ENCODE measurements at regions not wholly inside any gene's neighbourhood (a gene's known extent, or its start where the extent isn't known, plus 50 kb on each side); places are given as distances from the start of the nearest gene placed in this dataset.
"Not testable (repeated sequence)": the region's sequence is repeated elsewhere in the genome, so short reads cannot be mapped to it uniquely, and the experiment has no call there.

GRCh38 chr12:131520553-131520952, 190.3 kb upstream of the SFSWAP start:
- H3K4me3 ChIP-seq (ENCODE audit: low read length); H3K9me3 ChIP-seq (ENCODE audit: low read depth, low read length); H3K4me1 ChIP-seq (ENCODE audit: insufficient read depth, low read length): not testable (repeated sequence)
- peaks cover 11% of the 10 kb centered on the region for H3K27me3 ChIP-seq (ENCODE audit: insufficient read depth, low read length)

GRCh38 chr12:131521326-131521725, 189.6 kb upstream of the SFSWAP start:
- H3K9me3 ChIP-seq (ENCODE audit: low read depth, low read length), result peaks cover 8% of the 10 kb centered on the region

GRCh38 chr12:131525795-131526508, 184.9 kb upstream of the SFSWAP start:
- Histone ChIP-seq H3K4me1 (ENCODE audit: insufficient read depth, low read length) (no peaks in the 10 kb centered on the region), H3K9me3 (ENCODE audit: low read depth, low read length) (no peaks in the 10 kb centered on the region), H3K4me3 (ENCODE audit: low read length) (no peak overlapping the region), H3K27me3 (ENCODE audit: insufficient read depth, low read length) (no peaks in the 10 kb centered on the region)

More at GRCh38 chr12:131521326-131521725, 189.6 kb upstream of the SFSWAP start:
- Histone ChIP-seq H3K4me3 (ENCODE audit: low read length) (no peak overlapping the region), H3K4me1 (ENCODE audit: insufficient read depth, low read length) (no peaks in the 10 kb centered on the region), H3K27me3 (ENCODE audit: insufficient read depth, low read length) (peaks cover 11% of the 10 kb centered on the region)

- no peaks in the 10 kb centered on the region for H3K9me3 ChIP-seq (ENCODE audit: low read depth, low read length)
- no peaks in the 10 kb centered on the region for H3K4me1 ChIP-seq (ENCODE audit: insufficient read depth, low read length)
- H3K4me3 ChIP-seq (ENCODE audit: low read length), result no peak overlapping the region
- no peaks in the 10 kb centered on the region for H3K27me3 ChIP-seq (ENCODE audit: insufficient read depth, low read length)
These were observed 183.8 kb upstream of the SFSWAP start for GRCh38 chr12:131527092-131527491.

GRCh38 chr12:131527736-131528135, 183.2 kb upstream of the SFSWAP start:
- no peaks in the 10 kb centered on the region for H3K27me3 ChIP-seq (ENCODE audit: insufficient read depth, low read length)
- no peaks in the 10 kb centered on the region for H3K9me3 ChIP-seq (ENCODE audit: low read depth, low read length)
- no peaks in the 10 kb centered on the region for H3K4me1 ChIP-seq (ENCODE audit: insufficient read depth, low read length)
- H3K4me3 ChIP-seq (ENCODE audit: low read length), result no peak overlapping the region

- no peaks in the 10 kb centered on the region for H3K27me3 ChIP-seq (ENCODE audit: insufficient read depth, low read length)
- H3K9me3 ChIP-seq (ENCODE audit: low read depth, low read length), result no peaks in the 10 kb centered on the region
- no peaks in the 10 kb centered on the region for H3K4me1 ChIP-seq (ENCODE audit: insufficient read depth, low read length)
- no peak overlapping the region for H3K4me3 ChIP-seq (ENCODE audit: low read length)
These were observed 182.7 kb upstream of the SFSWAP start for GRCh38 chr12:131528144-131528543.

- Histone ChIP-seq H3K27me3 (ENCODE audit: insufficient read depth, low read length) (no peaks in the 10 kb centered on the region), H3K4me1 (ENCODE audit: insufficient read depth, low read length) (no peaks in the 10 kb centered on the region), H3K9me3 (ENCODE audit: low read depth, low read length) (no peaks in the 10 kb centered on the region), H3K4me3 (ENCODE audit: low read length) (no peak overlapping the region)
These were observed 182.2 kb upstream of the SFSWAP start for GRCh38 chr12:131528667-131529066.

GRCh38 chr12:131529196-131530040, 181.5 kb upstream of the SFSWAP start:
- Histone ChIP-seq H3K4me3 (ENCODE audit: low read length) (no peak overlapping the region), H3K9me3 (ENCODE audit: low read depth, low read length) (no peaks in the 10 kb centered on the region), H3K27me3 (ENCODE audit: insufficient read depth, low read length) (no peaks in the 10 kb centered on the region), H3K4me1 (ENCODE audit: insufficient read depth, low read length) (no peaks in the 10 kb centered on the region)

GRCh38 chr12:131530041-131530332, 180.9 kb upstream of the SFSWAP start:
- H3K27me3 ChIP-seq (ENCODE audit: insufficient read depth, low read length), result no peaks in the 10 kb centered on the region
- no peak overlapping the region for H3K4me3 ChIP-seq (ENCODE audit: low read length)
- H3K4me1 ChIP-seq (ENCODE audit: insufficient read depth, low read length), result no peaks in the 10 kb centered on the region
- H3K9me3 ChIP-seq (ENCODE audit: low read depth, low read length), result no peaks in the 10 kb centered on the region

GRCh38 chr12:131530422-131530821, 180.5 kb upstream of the SFSWAP start:
- H3K4me1 ChIP-seq (ENCODE audit: insufficient read depth, low read length), result no peaks in the 10 kb centered on the region
- H3K4me3 ChIP-seq (ENCODE audit: low read length), result no peak overlapping the region
- no peaks in the 10 kb centered on the region for H3K9me3 ChIP-seq (ENCODE audit: low read depth, low read length)
- no peaks in the 10 kb centered on the region for H3K27me3 ChIP-seq (ENCODE audit: insufficient read depth, low read length)

GRCh38 chr12:131533139-131533538, 177.8 kb upstream of the SFSWAP start:
- no peak overlapping the region for H3K4me3 ChIP-seq (ENCODE audit: low read length)
- H3K27me3 ChIP-seq (ENCODE audit: insufficient read depth, low read length), result no peaks in the 10 kb centered on the region
- peaks cover 3% of the 10 kb centered on the region for H3K4me1 ChIP-seq (ENCODE audit: insufficient read depth, low read length)
- no peaks in the 10 kb centered on the region for H3K9me3 ChIP-seq (ENCODE audit: low read depth, low read length)

GRCh38 chr12:131535779-131536178, 175.1 kb upstream of the SFSWAP start:
- Histone ChIP-seq H3K4me1 (ENCODE audit: insufficient read depth, low read length) (peaks cover 3% of the 10 kb centered on the region), H3K9me3 (ENCODE audit: low read depth, low read length) (no peaks in the 10 kb centered on the region), H3K4me3 (ENCODE audit: low read length) (no peak overlapping the region), H3K27me3 (ENCODE audit: insufficient read depth, low read length) (no peaks in the 10 kb centered on the region)

GRCh38 chr12:131536337-131536736, 174.6 kb upstream of the SFSWAP start:
- H3K27me3 ChIP-seq (ENCODE audit: insufficient read depth, low read length), result no peaks in the 10 kb centered on the region
- no peaks in the 10 kb centered on the region for H3K9me3 ChIP-seq (ENCODE audit: low read depth, low read length)
- peaks cover 3% of the 10 kb centered on the region for H3K4me1 ChIP-seq (ENCODE audit: insufficient read depth, low read length)
- H3K4me3 ChIP-seq (ENCODE audit: low read length), result no peak overlapping the region

- no peaks in the 10 kb centered on the region for H3K27me3 ChIP-seq (ENCODE audit: insufficient read depth, low read length)
- no peaks in the 10 kb centered on the region for H3K9me3 ChIP-seq (ENCODE audit: low read depth, low read length)
- H3K4me1 ChIP-seq (ENCODE audit: insufficient read depth, low read length), result peaks cover 3% of the 10 kb centered on the region
- no peak overlapping the region for H3K4me3 ChIP-seq (ENCODE audit: low read length)
These were observed 174.1 kb upstream of the SFSWAP start for GRCh38 chr12:131536766-131537165.

GRCh38 chr12:131537267-131537958, 173.5 kb upstream of the SFSWAP start:
- Histone ChIP-seq H3K4me3 (ENCODE audit: low read length) (no peak overlapping the region), H3K27me3 (ENCODE audit: insufficient read depth, low read length) (no peaks in the 10 kb centered on the region), H3K9me3 (ENCODE audit: low read depth, low read length) (no peaks in the 10 kb centered on the region), H3K4me1 (ENCODE audit: insufficient read depth, low read length) (peaks cover 3% of the 10 kb centered on the region)

Data from mononuclear cell (primary cell).